Mononuclear cell (primary cell): ENCODE measurements at regions not wholly inside any gene's neighbourhood (a gene's known extent, or its start where the extent isn't known, plus 50 kb on each side); places are given as distances from the start of the nearest gene placed in this dataset.
"Not testable (repeated sequence)": the region's sequence is repeated elsewhere in the genome, so short reads cannot be mapped to it uniquely, and the experiment has no call there.

Experiments
- H3K27me3 ChIP-seq: 2 replicates; pipeline ENCODE4 v1.6.0; 2011; ENCODE audit warnings: low read length, control low read depth; ENCODE audit not compliant: insufficient read depth
- H3K4me1 ChIP-seq: 2 replicates; pipeline ENCODE4 v1.5.1; 2011; ENCODE audit warnings: mild to moderate bottlenecking, low read length, control low read depth; ENCODE audit not compliant: insufficient read depth
- H3K4me3 ChIP-seq: 2 replicates; pipeline ENCODE4 v1.5.1; 2011; ENCODE audit warnings: mild to moderate bottlenecking, low read length, moderate library complexity
- H3K9me3 ChIP-seq: 2 replicates; pipeline ENCODE4 v1.5.1; 2011; ENCODE audit warnings: low read depth, mild to moderate bottlenecking, control low read depth, low read length

DNA sequence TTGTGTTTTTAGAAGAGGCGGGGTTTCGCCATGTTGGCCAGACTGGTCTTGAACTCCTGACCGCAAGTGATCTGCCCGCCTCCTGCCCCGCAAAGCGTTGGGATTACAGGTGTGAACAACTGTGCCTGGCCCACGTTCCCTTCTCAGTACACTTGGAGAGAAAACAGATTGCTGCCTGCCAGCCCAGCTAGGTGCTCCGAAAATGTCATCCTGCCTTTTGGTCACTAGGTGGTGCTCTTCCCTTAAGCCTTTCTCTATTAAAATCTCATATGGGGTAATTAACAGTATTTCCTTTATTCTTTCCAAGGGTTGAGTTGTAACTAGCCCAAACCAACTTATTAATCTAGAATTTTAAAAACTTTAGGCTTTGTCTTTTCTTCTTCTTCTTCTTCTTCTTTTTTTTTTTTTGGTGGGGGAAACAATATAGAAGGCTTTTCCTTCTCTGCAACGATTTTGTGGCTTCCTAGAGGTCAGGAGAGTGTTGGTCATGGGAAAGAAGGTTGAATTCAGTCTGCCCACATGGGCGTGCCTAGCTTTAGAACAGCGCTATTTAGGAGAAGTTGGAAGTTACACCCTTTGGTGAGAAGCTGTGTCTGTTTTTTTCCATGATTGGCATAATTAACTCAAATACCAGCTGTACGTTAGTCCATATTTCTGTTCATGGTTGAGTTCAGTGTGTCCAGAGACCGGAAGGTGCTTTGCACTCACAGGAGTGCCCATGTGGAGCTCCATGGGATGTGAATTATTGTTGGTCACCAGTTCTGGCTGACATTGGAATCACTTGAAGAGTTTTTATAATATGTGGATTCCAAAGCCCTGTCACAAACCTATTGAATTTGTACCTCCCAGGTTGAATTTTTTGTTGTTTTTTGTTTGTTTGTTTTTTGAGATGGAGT, 110.1 kb downstream of the LAT start:
- not testable (repeated sequence) for H3K9me3 ChIP-seq, H3K4me1 ChIP-seq, H3K27me3 ChIP-seq, H3K4me3 ChIP-seq

DNA sequence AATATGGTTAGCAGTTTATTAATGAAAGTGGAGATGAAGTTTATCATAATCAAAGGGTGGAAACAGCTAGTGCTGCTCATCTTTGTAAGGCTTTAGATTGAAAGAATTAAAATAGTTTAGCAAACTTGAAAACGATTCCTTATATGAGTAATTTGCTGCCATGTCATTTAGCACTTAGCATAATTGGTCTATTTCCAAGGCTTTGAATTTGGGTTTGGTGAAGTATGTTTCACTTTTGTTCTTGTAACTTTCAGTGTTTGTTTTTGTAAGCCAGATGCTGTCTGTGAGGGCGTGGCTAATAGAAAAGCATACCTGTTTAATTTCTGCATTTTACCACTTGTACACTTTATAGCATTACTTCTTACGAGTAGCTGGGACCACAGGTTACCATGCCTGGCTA, 109.5 kb downstream of the LAT start:
- not testable (repeated sequence) for H3K27me3 ChIP-seq, H3K4me1 ChIP-seq, H3K9me3 ChIP-seq, H3K4me3 ChIP-seq

DNA sequence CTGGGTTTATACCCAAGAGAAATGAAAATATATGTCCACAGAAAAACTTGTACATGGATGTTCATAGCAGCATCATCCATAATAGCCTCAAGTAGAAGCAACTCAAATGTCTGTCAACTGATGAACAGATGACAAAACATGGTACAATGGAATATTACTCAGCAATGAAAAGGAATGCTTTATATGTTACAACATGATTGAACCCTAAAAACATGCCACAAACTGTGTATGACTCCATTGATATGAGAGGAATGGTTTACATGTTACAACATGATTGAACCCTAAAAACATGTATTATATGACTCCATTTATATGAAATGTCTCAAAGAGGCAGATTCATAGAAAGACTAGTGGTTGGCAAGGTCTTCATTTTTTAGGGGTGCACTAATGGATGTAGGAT, 104.8 kb downstream of the LAT start:
- H3K9me3 ChIP-seq, H3K4me3 ChIP-seq, H3K4me1 ChIP-seq, H3K27me3 ChIP-seq: not testable (repeated sequence)

DNA sequence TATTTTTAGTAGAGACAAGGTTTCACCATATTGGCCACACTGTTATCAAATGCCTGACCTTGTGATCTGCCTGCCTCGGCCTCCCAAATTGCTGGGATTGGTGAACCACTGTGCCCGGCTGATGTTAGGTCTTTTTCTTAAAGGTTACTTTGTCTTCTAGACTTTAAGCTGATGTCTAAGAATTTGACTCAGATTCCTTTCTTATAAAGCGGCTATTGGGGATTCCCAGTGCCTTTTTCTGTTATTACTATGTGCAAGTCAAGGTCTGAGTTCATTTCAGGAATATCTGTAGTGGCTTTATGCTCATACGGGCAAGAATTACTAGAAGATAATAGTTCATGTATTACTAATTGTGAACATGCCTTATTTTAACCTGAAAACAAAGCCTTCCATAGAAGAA, 102.8 kb downstream of the LAT start:
- not testable (repeated sequence) for H3K4me1 ChIP-seq, H3K9me3 ChIP-seq, H3K27me3 ChIP-seq

DNA sequence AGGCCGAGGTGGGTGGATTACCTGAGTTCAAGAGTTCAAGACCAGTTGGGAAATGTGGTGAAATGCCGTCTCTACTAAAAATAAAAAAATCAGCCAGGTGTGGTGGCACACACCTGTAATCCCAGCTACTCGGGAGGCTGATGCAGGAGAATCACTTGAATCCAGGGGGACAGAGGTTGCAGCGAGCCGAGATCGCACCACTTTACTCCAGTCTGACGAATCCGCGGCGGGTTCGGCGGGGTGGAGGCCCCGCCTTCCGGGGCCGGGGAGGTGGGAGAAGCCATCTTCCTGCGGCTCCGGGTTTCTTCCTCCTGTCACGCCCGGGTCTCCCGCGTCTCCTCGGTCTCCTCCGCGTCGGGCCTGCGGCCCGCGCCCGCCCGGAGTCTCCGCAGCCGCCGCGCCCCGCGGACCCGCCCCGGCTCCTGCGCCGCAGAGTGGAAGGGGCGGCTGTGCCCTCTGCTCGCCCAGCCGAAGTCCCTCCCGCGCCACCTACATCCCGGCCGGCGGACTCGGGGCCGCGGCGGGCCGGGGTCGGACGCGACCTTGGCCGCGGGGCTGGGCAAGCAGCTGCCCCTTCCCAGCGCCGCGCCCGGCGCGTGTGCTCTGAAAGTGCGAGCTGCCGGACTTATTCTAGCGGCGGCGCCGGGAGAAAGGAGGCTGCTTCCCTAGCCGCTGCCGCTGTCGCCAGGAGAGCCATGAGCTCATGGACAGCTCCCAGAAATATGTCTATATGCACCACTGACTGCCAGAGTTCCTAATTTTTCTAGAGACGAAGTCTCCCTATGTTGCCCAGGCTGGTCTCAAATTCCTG, 97.2 kb downstream of the LAT start:
- not testable (repeated sequence) for H3K27me3 ChIP-seq, H3K4me1 ChIP-seq, H3K9me3 ChIP-seq
- peak overlapping the region; percentile 28 for H3K4me3 ChIP-seq

More for the DNA sequence above, 102.8 kb downstream of the LAT start:
- not testable (repeated sequence) for H3K4me3 ChIP-seq

DNA sequence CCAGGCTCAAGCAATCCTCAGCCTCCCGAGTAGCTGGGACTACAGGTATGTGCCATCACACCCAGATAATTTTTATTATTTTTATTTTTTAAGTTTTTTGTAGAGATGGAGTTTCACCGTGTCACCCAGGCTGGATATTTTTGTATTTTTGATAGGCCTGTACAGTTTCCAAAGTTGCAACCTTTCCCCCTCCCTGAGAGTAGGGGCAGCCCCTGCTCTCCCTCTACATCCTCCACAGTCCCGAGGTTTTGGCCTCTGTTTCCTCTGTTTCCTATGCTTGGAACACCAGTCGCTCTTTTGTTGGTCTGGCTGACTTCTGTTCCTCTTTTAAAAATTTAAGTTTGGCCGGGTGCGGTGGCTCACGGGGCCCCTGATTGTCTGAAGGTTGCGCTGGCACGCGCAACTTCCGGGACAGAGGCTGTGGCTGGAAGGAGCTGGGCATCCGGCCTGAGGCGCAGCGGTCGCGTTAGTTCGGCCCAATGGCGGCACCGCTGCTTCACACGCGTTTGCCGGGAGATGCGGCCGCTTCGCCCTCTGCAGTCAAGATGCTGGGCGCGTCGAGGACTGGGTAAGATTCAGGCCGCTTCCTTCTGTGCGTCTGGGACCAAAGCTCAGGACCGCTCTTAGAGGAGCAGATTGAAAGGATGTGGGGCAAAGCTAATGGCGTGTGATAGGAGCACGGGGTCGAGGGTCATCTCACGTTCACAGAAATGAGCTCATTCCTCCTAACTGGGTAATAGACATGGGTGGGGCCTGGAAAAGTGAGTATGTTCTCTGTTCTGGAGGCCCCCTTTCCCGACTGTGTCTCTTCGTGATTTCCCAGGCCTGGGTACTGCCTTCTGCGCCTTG, 89.9 kb downstream of the LAT start:
- peaks cover 16% of the 10 kb centered on the region for H3K4me1 ChIP-seq
- peak overlapping the region; percentile 40 for H3K4me3 ChIP-seq
- H3K27me3 ChIP-seq, H3K9me3 ChIP-seq: not testable (repeated sequence)

DNA sequence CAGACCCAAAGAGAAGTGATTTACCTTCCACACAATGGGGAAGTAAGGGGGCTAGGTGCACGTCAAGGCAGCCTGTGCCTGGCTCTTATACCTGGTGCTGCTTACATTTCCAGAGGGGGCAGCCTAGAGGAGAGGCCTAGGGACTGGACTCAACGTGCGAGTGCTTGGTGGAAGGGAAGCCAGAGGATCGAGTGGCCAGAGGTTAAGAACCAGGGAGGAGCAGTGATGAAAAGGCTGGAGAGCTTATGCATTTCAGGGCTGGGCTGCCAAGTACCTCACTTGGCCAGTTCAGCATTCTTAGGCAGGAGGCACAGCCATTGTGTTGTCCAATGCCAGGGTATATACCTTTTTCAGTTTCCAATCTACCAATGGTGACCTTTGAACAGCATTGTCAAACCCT, 77.4 kb downstream of the LAT start:
- not testable (repeated sequence) for H3K4me1 ChIP-seq, H3K4me3 ChIP-seq

DNA sequence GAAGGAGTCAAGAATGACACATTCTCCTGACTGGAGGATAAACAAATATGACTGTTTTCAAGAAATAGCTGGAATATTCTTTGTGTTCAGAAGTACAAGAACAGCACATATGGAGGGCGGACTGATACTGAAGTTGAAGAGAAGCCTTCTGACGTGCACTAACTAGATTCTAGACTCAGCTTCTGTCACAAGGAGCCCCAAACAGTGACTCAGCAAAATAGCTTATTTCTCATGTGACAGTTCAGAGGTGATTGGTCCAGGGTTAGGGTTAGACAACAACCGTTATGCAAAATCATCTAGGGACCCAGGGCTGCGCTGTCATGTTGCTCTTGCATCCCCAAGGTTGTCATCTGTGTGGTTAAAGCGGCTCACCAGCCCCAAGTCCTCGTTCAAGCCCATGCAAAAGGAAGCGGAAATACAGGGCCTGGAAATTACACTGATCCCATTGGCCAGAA, 76.6 kb downstream of the LAT start:
- not testable (repeated sequence) for H3K4me3 ChIP-seq, H3K27me3 ChIP-seq, H3K9me3 ChIP-seq, H3K4me1 ChIP-seq

More for the DNA sequence above, 77.4 kb downstream of the LAT start:
- H3K9me3 ChIP-seq, H3K27me3 ChIP-seq: not testable (repeated sequence)

DNA sequence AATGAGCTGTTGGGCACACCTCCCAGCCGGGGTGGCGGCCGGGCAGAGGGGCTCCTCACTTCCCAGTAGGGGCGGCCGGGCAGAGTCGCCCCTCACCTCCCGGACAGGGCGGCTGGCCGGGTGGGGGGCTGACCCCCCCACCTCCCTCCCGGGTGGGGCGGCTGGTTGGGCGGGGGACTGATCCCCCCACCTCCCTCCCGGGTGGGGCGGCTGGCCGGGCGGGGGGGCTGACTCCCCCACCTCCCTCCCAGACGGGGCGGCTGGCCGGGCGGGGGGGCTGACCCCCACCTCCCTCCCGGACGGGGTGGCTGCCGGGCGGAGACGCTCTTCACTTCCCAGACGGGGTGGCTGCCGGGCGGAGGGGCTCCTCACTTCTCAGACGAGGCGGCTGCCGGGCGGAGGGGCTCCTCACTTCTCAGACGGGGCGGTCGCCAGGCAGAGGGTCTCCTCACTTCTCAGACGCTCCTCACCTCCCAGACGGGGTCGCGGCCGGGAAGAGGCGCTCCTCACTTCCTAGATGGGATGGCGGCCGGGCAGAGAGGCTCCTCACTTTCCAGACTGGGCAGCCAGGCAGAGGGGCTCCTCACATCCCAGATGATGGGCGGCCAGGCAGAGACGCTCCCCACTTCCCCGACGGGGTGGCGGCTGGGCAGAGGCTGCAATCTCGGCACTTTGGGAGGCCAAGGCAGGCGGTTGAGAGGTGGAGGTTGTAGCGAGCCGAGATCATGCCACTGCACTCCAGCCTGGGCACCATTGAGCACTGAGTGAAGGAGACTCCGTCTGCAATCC, 75.4 kb downstream of the LAT start:
- not testable (repeated sequence) for H3K4me1 ChIP-seq, H3K27me3 ChIP-seq, H3K4me3 ChIP-seq, H3K9me3 ChIP-seq

DNA sequence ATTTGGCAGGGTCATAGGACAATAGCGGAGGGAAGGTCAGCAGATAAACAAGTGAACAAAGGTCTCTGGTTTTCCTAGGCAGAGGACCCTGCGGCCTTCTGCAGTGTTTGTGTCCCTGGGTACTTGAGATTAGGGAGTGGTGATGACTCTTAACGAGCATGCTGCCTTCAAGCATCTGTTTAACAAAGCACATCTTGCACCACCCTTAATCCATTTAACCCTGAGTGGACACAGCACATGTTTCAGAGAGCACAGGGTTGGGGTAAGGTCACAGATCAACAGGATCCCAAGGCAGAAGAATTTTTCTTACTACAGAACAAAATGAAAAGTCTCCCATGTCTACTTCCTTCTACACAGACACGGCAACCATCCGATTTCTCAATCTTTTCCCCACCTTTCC, 74.7 kb downstream of the LAT start:
- not testable (repeated sequence) for H3K4me3 ChIP-seq, H3K4me1 ChIP-seq, H3K9me3 ChIP-seq, H3K27me3 ChIP-seq
